ENCODE measurements at regions not wholly inside any gene's neighbourhood (a gene's known extent, or its start where the extent isn't known, plus 50 kb on each side); places are given as distances from the start of the nearest gene placed in this dataset.

DNA sequence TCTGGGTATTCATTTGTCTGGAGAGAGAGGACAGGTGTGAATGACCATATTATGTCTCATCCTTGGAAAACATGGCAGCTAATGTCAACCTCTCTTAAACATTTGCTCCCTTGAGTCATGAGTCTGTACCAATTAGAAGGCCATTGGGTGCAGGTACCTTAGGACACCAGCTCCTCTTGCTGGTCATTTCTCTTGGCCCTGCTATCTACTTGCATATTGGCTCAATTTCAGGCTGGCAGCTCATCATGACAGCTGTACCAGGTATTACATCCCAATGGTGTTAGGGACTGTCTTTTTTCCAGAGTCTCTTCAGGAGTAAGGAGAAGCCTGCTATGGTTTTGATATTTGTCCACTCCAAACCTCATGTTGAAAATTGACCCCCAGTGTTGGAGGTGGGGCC is 92.2 kb upstream of the ANKRD28 start:
- FAIRE-seq, result no peak
- no peak for DNase-seq (ENCODE audit: low read depth, low spot score)
- Histone ChIP-seq H3K27me3 (ENCODE audit: control insufficient read depth, extremely low read depth, insufficient read depth, low read length) (no peaks in the 10 kb centered on the region), H3K9me3 (ENCODE audit: control insufficient read depth, low read depth, low read length) (no peaks in the 10 kb centered on the region), H3K79me2 (ENCODE audit: control insufficient read depth, insufficient read depth, low read length) (no peaks in the 10 kb centered on the region), H2AFZ (ENCODE audit: control insufficient read depth, low read length) (no peak overlapping the region), H3K9ac (ENCODE audit: control insufficient read depth, extremely low read depth, insufficient read depth, low read length) (no peak overlapping the region), H4K20me1 (ENCODE audit: control insufficient read depth, extremely low read depth, insufficient read depth, low read length) (no peaks in the 10 kb centered on the region), H3K36me3 (ENCODE audit: control insufficient read depth in 2 of 2, extremely low read depth in 1 of 2, insufficient read depth in 2 of 2, low read length in 2 of 2) (no peaks in the 10 kb centered on the region), H3K9me1 (ENCODE audit: control insufficient read depth, extremely low read depth, insufficient read depth, low read length) (no peaks in the 10 kb centered on the region), H3K4me3 (ENCODE audit: control insufficient read depth in 2 of 3, extremely low read depth in 1 of 3, insufficient read depth in 2 of 3, low read depth in 1 of 3, low read length in 3 of 3) (no peak overlapping the region), H3K27ac (ENCODE audit: control insufficient read depth, insufficient read depth, low read length) (no peak overlapping the region), H3K4me2 (ENCODE audit: control insufficient read depth, extremely low read depth, insufficient read depth, low read depth, low read length) (no peak overlapping the region), H3K4me1 (ENCODE audit: control insufficient read depth, extremely low read depth, insufficient read depth, low read length) (peaks cover 9% of the 10 kb centered on the region)
- dilution Hi-C loops (cut with MboI; ENCODE audit: extremely low pct_ligation_motif_present, low sequenced_read_pairs), result no loop called here
- TF ChIP-seq, protein P1, sequence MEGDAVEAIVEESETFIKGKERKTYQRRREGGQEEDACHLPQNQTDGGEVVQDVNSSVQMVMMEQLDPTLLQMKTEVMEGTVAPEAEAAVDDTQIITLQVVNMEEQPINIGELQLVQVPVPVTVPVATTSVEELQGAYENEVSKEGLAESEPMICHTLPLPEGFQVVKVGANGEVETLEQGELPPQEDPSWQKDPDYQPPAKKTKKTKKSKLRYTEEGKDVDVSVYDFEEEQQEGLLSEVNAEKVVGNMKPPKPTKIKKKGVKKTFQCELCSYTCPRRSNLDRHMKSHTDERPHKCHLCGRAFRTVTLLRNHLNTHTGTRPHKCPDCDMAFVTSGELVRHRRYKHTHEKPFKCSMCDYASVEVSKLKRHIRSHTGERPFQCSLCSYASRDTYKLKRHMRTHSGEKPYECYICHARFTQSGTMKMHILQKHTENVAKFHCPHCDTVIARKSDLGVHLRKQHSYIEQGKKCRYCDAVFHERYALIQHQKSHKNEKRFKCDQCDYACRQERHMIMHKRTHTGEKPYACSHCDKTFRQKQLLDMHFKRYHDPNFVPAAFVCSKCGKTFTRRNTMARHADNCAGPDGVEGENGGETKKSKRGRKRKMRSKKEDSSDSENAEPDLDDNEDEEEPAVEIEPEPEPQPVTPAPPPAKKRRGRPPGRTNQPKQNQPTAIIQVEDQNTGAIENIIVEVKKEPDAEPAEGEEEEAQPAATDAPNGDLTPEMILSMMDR (optimal IDR thresholded peaks at IDR 0.05 in 1 of 3, IDR thresholded peaks at IDR 0.05 in 1 of 3, conservative IDR thresholded peaks at IDR 0.05 in 1 of 3; ENCODE audit: extremely low read depth in 1 of 3, insufficient read depth in 2 of 3, low read length in 3 of 3), result no peak
- TF ChIP-seq EZH2 (IDR thresholded peaks at IDR 0.05; ENCODE audit: low read length), result no peak

DNA sequence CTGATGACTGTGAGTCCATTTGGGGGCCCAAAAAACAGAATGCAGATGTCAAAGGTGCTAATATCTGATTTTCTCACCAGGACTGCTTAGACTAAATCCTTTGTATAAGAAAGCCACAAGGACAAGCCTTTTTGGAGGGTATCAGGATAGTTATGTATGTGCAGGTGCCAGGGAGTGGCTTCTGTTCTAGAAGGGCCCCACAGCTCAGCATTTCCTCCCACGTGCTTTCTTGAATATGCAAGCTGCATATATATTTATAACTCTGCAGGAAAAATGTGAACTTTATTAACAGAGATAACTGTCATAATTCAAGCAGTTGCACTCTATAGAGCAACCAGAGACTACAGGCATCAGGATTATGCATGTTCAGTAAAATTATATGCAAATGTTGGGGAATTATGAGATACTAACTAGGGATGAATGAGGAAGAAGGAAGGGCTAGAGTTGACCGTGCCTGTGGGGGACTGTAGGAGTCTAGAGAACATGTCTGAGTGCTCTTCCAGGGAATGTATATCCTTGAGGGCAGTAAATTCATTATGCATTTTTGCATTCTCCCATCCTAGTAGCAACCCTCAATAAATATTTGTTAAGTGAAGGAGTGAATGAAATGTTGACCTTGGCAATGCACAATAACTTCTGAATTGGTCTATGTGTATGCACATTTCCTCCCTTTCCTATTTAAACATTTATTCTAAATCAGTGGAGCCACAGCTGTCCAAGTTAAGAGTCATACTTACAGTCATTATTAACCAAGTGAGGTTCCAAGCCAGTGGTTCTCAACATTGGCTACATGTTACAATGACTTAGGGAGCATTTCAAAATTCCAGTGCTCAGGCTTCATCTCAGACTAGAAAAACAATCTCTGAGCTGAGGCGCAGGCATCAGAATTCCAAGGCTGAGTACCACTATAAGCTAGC is 94.8 kb upstream of the ANKRD28 start:
- Histone ChIP-seq H3K27me3 (ENCODE audit: control insufficient read depth, extremely low read depth, insufficient read depth, low read length) (no peaks in the 10 kb centered on the region), H3K9me1 (ENCODE audit: control insufficient read depth, extremely low read depth, insufficient read depth, low read length) (no peaks in the 10 kb centered on the region), H3K4me3 (ENCODE audit: control insufficient read depth in 2 of 3, extremely low read depth in 1 of 3, insufficient read depth in 2 of 3, low read depth in 1 of 3, low read length in 3 of 3) (no peak overlapping the region), H3K4me2 (ENCODE audit: control insufficient read depth, extremely low read depth, insufficient read depth, low read depth, low read length) (no peak overlapping the region), H3K4me1 (ENCODE audit: control insufficient read depth, extremely low read depth, insufficient read depth, low read length) (peaks cover 9% of the 10 kb centered on the region), H2AFZ (ENCODE audit: control insufficient read depth, low read length) (no peak overlapping the region), H4K20me1 (ENCODE audit: control insufficient read depth, extremely low read depth, insufficient read depth, low read length) (no peaks in the 10 kb centered on the region), H3K79me2 (ENCODE audit: control insufficient read depth, insufficient read depth, low read length) (no peaks in the 10 kb centered on the region), H3K9me3 (ENCODE audit: control insufficient read depth, low read depth, low read length) (no peaks in the 10 kb centered on the region), H3K36me3 (ENCODE audit: control insufficient read depth in 2 of 2, extremely low read depth in 1 of 2, insufficient read depth in 2 of 2, low read length in 2 of 2) (no peaks in the 10 kb centered on the region), H3K27ac (ENCODE audit: control insufficient read depth, insufficient read depth, low read length) (no peak overlapping the region), H3K9ac (ENCODE audit: control insufficient read depth, extremely low read depth, insufficient read depth, low read length) (no peak overlapping the region)
- FAIRE-seq (no peak), DNase-seq (ENCODE audit: low read depth, low spot score) (no peak)
- TF ChIP-seq, protein P1 (optimal IDR thresholded peaks at IDR 0.05 in 1 of 3, IDR thresholded peaks at IDR 0.05 in 1 of 3, conservative IDR thresholded peaks at IDR 0.05 in 1 of 3; ENCODE audit: extremely low read depth in 1 of 3, insufficient read depth in 2 of 3, low read length in 3 of 3), result no peak
- TF ChIP-seq EZH2 (IDR thresholded peaks at IDR 0.05; ENCODE audit: low read length), result no peak
- dilution Hi-C loops (cut with MboI; ENCODE audit: extremely low pct_ligation_motif_present, low sequenced_read_pairs), result no loop called here

Measured in keratinocyte (primary cell).